ENCODE measurements at regions not wholly inside any gene's neighbourhood (a gene's known extent, or its start where the extent isn't known, plus 50 kb on each side); places are given as distances from the start of the nearest gene placed in this dataset.

DNA sequence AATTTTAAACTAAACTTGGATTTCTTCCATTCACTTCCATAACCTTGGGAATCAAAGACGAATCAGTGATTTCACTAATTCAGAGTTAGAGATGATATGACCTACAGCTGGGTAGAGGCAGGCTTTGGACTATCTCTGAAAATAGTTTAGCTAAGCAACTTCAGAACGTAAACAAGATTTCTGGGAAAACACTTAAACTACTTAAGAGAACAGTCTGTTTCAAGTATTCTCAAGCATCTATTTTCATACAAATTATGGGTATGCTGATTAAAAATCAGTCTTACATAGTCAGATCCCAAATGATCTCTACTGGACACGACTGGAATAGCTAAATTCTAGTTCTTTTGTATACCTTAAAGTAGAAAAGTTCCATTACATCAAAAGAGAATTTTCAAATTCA is 179.9 kb downstream of the PLCE1 start:
- H3K4me3 ChIP-seq (ENCODE audit: low read length), result no peak overlapping the region
- no peak for DNase-seq (ENCODE audit: low read depth, low spot score)

DNA sequence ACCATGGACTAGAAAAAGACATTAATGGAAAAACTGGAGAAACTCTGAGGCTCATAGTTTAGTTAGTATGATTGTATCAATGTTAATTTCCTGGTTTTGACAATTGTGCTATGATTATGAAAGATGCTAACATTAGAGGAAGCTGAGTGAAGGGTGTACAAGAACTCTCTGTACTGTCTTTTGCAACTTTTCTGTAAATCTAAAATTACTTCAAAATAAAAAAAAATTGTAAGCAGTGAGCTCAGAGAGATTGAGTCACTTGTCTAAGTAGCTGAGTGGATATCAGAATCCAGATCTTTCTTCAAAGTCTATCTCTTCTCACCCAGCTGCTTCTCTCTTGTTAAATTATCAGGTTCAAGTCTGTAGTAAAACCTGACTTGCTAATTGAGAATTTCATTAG is 181.1 kb downstream of the PLCE1 start:
- no peak for DNase-seq (ENCODE audit: low read depth, low spot score)
- no peak overlapping the region for H3K4me3 ChIP-seq (ENCODE audit: low read length)

DNA sequence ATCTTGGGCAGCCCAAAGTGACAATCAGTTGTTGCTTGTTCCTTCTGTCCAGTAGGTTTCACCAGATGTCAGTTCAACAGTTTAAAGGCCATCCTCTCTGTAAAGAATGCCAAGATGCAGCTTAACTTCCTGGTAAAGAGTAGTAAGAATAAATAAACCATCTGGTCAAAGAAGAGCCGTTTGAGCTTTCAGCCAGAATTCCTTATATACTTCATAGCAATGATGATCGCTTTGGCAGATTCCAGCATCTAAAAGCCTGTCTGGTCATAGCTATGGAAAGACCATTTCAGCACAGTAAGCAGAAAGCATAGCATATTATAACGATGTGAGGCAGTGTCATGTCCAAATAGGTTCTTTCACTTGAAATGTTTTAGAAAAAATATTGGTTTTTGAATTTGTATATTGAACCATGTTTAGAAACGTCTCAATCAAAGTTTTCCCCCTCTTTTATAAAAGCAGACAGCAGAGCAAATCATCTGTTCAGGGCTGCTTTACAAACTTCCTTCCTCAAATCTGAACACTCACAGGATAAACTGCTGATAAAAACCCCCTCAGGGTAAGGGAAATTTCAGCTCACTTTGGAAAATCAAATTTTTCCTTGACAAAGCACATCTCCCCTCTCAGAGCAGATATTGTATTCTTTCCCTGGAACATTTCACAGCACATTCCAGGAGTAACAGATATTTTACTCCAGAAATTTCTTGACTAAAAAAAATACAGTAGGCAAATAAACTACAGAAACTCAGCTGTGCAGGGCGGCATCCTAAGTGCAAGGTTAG is 184.1 kb downstream of the NOC3L start:
- DNase-seq (ENCODE audit: low read depth, low spot score), result no peak
- no peak overlapping the region for H3K4me3 ChIP-seq (ENCODE audit: low read length)

DNA sequence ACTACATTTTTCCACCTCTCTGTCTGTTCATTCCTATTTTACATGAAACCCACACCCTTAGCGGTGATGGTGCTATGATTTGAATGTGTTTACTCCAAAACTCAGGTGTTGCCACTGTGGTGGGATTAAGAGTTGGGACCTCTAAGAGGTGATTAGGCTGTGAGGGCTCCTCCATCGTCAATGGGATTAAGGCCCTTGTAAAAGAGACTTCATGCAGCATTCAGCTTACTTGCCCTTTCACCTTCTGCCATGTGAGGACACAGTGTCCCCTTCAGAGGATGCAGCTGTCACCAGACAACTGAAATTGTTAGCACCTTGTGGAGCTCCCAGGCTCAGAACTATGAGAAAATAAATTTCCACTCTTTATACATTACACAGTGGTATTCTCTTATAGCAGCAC is 182.2 kb downstream of the NOC3L start:
- DNase-seq (ENCODE audit: low read depth, low spot score), result no peak
- no peak overlapping the region for H3K4me3 ChIP-seq (ENCODE audit: low read length)

DNA sequence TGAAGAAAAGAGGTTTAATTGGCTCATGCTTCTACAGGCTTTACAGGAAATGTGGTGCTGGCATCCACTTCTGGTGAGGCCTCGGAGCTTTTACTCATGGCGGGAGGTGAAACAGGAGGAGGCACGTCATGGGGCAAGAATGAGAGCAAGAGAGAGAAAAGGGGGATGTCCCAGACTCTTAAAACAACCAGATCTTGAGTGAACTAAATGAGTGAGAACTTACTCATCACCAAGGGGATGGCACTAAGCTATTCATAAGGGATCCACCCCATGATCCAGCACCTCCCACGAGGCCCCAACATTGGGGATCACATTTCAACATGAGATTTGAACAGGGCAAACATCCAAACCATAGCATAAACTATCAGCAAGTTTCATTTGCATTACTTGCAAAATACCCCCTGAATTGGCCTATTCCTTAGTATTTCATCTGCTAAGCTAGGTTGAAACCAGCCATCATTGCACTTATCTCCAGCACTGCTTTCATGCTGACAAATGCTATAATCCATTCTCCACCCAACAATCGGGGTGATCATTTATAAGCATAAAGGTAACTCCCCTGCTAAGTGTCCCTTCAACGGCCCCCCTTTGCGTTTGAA is 179.0 kb downstream of the NOC3L start:
- H3K4me3 ChIP-seq (ENCODE audit: low read length), result no peak overlapping the region
- no peak for DNase-seq (ENCODE audit: low read depth, low spot score)

DNA sequence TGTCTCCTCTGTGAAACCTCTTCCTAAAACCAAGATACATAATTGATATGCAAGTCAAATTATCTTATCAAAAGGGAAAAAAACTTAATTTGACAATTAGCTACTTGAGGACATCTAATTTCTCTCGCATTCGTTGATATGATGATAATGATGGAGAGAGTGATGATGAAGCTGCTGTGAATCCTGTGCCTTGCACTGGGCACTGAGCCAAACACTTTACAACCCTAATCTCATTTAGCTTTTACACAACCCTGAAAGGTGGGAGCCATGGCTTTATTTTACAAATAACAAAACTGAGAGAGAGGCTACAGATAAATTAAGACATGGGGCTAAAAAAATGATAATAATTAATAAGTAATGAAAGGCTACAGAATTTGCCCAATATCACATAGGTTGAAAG is 176.0 kb downstream of the NOC3L start:
- H3K4me3 ChIP-seq (ENCODE audit: low read length), result no peak overlapping the region

DNA sequence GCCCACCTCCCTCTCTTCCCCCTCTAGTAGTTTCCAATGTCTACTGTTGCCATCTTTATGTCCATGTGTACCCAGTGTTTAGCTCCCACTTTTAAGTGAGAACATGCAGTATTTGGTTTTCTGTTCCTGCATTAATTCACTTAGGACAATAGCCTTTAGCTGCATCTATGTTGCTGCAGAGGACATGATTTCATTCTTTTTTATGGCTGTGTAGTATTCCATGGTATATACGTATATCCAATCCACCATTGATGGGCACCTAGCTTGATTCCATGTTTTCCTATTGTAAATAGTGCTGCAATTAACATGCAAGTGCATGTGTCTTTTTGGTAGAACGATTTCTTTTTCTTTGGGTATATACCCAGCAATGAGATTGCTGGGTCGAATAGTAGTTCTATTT is 170.4 kb downstream of the NOC3L start:
- H3K4me3 ChIP-seq (ENCODE audit: low read length), result no peak overlapping the region
- DNase-seq (ENCODE audit: low read depth, low spot score), result no peak

More for the DNA sequence above, 176.0 kb downstream of the NOC3L start:
- DNase-seq (ENCODE audit: low read depth, low spot score), result no peak

DNA sequence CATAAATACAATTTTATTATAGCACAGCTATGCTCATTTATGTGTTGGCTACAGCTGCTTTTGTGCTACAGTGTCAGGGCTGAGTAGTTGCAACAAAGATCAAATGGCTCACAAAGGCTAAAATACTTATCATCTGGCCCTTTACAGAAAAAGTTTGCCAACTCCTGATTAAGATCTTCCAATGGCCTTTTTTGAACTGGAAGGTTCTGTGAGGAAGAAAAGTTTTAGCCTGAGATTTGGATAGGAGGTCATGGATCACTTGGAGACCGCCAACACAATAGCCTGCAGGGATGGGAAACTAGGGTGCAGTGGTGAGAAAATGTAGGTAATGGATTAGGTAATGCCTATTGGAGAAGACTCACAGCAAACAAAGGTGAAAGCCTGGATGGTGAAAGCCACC is 169.8 kb downstream of the NOC3L start:
- no peak overlapping the region for H3K4me3 ChIP-seq (ENCODE audit: low read length)
- DNase-seq (ENCODE audit: low read depth, low spot score), result no peak

DNA sequence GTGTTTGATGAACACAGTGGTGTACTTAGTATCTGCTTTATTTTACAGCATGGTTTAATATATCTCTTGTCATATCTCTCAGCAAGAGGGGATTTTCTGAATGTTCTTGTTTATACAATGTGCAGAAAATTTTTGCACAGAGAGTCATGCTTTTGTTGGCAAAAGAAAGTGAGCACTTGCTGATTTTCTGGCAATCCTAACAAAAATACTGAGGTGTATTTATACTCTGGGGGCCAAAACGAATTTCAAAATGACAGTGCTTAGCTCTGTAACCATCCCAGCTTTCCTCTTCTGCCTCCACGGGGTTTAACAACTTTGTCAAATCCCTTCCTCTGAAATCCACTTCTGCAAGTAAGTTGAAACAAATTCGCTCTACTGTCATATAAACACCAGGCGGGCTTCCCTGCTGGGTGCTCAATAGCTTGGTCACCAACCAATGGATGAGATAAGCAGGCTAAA is 169.2 kb downstream of the NOC3L start:
- no peak overlapping the region for H3K4me3 ChIP-seq (ENCODE audit: low read length)
- no peak for DNase-seq (ENCODE audit: low read depth, low spot score)

DNA sequence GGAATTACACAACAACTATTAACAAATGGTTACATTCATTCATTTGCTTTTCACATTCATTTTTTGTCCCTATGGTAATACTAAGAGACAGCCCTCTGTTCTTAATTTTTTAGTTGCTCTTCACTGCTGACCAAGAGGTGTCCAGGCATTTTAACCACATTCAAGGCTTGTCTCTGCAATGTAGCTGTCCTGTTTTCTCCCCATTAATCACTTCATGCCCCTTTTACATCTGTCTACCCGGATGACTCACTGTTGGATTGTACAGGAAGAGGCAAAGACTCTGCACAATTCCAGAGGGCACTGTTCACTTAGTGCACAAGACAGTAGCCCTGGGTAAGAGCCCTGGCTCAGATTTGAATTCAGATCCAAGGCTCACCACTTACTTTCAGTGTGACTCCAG is 168.5 kb downstream of the NOC3L start:
- no peak for DNase-seq (ENCODE audit: low read depth, low spot score)
- H3K4me3 ChIP-seq (ENCODE audit: low read length), result no peak overlapping the region

DNA sequence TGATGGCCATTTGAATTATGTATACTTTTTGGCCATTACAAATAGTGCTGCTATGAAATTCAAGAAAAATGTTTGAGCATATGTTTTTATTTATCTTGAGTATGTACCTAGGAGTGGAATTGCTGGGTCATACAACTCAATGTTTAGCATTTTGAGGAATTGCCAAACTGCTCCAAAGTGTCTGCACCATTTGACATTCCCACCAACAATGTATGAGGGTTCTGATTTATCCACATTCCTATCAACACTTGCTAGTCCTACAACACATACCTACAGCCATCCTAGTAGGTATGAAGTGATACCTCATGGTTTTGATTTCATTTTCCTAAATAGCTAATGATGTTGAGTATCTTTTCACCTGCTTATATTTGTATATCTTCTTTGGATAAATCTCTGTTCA is 165.5 kb downstream of the NOC3L start:
- no peak for DNase-seq (ENCODE audit: low read depth, low spot score)

DNA sequence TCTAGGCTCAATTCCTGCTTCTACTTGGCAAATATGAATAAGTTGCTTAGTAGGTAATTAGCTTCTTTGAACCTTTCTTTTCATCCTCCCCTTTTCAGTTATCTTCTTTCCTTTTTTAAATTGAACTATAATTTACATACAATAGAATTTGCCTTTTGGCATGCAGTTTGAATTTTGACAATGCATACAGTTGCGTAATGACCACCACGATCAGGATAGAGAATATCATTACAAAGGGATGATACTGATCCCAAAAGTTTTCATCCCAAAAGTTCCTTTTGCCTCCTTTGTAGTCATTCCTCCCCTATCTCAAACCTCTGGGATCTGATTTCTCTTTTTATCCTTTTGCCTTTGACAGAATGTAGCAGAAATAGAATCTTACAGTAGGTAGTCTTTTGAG is 164.4 kb downstream of the NOC3L start:
- DNase-seq (ENCODE audit: low read depth, low spot score), result no peak
- no peak overlapping the region for H3K4me3 ChIP-seq (ENCODE audit: low read length)

More for the DNA sequence above, 165.5 kb downstream of the NOC3L start:
- no peak overlapping the region for H3K4me3 ChIP-seq (ENCODE audit: low read length)

DNA sequence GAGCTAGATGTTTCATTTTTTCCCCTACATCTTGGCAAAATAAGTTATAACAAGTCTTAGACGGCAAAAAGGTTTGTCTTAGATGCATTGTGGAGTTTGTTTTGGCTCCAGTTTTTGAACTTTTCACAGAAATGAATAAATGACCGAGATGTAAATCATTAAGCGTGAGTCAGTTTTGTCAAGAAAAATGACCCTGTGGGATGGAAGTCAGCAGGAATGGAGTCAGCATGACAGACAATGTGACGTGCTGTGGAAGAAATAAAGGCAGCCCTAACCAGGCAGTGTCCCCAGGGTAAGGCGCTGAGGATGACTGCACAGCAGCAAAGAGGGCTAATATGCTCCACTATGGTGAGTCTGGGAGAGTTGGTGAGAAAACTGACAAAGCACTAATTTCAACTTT is 163.2 kb downstream of the NOC3L start:
- no peak for DNase-seq (ENCODE audit: low read depth, low spot score)
- no peak overlapping the region for H3K4me3 ChIP-seq (ENCODE audit: low read length)

DNA sequence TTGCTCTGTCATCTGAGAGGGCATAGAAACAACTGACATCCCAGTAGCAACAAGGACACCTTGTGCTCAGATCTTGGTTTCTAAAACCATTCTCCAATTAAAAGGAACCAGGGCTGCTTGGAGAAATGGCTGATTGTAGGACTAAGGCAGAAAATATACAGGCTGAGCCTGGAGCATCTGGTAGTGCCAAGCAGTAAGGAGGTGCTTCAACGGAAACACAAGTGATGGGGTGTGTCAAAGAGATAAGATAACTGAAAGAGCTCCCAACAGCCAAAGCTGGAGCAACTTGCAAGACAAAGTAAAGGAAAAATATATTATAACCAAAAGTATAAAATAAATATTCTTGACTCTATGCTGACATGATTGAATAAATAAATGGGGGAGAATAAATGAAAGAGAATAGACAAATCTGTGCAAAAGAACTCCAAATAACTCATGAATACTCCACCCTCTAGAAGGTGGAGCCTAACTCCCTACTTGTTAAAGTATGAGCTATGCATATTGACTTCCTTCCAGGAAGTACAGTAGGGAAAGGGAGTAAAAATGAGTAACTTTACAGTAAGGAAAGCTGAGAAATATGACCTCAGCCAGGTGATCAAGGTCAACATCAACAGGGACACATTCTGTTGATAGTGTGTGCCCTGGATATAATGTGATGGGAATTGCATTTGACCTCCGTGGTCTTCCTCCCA is 162.4 kb downstream of the NOC3L start:
- no peak overlapping the region for H3K4me3 ChIP-seq (ENCODE audit: low read length)
- no peak for DNase-seq (ENCODE audit: low read depth, low spot score)

DNA sequence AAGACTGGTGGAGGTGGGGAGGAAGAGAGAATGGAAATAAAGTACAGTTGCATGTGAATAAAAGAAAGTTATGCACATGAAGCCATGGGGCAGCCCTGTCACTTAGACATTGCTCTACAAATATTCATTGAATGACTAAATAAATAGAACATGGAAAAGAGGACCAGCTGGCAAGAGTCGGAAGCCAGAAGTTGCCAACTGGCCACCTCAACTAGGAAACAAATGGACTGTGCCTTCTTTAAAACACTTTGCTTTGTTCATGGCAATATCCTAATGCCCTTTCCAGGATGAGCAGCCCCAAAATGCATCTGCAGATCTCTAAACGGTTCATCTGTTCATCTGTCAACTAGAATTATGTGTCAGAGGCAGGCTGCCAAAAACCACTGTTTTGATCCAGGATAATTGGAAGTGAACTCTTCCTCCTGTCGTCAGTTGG is 157.3 kb downstream of the NOC3L start:
- no peak for DNase-seq (ENCODE audit: low read depth, low spot score)
- no peak overlapping the region for H3K4me3 ChIP-seq (ENCODE audit: low read length)

DNA sequence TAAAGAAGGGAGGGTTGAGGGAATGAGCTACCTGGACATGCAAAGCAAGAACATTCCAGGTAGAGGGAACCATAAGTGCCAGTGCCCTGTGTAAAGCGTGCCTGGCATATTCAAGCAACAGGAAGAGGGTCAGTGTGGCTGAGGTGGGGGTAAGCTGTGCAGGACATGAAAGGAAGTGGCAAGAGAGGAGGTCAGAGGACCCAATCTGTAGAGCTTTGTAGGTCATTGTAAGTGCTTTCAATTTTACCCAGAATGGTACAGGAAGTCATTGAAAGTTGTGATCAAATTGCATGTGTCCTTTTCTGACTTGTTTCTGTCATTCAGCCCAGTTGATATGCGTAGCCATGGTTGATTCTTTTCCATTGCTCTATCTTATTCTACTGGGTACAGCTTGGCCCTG is 156.6 kb downstream of the NOC3L start:
- DNase-seq (ENCODE audit: low read depth, low spot score), result no peak
- H3K4me3 ChIP-seq (ENCODE audit: low read length), result no peak overlapping the region

DNA sequence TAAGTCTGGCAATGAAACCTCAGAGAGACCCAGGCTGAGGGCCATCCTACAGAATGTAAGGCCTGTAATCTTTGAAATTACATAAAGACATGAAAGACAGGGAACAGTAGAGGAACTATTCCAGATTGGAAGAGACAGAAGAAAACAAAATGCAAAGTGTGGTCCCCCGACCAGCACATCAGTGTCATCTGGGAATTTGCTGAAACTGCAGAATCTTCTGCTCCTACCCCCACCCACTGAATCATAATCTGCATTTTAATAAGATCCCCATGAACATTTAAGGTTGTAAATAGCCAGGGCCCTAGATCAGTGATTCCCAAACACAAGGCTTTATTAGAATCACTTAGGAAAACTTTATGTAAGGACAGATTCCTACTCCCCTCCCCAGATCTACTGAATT is 154.4 kb downstream of the NOC3L start:
- DNase-seq (ENCODE audit: low read depth, low spot score), result no peak
- no peak overlapping the region for H3K4me3 ChIP-seq (ENCODE audit: low read length)

DNA sequence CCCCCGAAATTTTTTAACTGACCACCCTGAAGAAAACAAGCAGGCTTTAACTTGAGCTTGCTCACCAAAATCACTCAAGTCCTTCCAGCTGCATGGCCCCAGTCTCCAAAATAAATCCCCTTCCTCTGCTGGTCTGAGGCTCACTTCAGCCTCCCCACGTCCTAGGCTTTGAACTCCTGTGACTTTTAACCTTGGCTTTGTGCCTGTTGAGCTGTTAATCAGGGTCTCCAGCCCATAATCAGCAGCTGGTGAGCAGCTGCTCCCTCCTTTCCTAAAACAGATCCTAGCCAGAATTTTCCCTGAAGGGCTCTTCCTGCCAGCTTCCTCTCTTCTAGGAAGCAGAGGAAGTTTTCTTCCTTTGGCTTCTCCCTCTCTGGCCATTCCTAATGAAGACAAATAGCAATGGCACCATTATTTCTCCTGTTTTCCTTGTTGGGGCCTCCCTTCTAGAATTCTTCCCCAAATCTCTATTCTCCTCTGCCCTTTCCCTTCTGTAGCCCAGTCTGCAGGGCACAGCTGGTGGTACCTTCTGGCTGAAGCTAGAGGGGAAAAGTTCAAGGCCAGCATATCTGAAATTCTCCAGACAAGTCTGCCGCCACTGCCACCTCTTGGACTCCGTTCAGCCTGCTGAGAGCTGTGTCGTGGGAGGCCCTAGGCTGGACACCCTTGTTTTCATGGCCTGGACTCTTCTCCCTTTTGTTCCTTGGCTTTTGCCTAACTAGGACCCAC is 152.1 kb downstream of the NOC3L start:
- H3K4me3 ChIP-seq (ENCODE audit: low read length), result no peak overlapping the region
- DNase-seq (ENCODE audit: low read depth, low spot score), result no peak

DNA sequence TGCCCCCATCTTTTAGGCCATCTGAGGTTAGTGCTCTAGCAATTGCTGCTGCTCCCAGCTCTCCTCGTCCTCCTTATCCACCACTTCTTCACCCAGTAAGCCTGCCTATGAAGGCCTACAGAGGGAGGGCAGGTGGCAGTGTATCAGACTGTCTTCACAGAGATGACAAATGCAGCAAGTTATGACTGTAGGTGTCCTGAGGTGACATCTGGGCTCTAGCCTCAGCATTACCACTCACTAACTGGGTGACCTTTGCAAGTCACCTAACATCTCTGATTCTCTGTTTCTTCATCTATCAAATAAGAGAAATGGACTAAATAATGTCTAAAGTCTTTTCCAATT is 151.6 kb downstream of the NOC3L start:
- no peak overlapping the region for H3K4me3 ChIP-seq (ENCODE audit: low read length)
- no peak for DNase-seq (ENCODE audit: low read depth, low spot score)

DNA sequence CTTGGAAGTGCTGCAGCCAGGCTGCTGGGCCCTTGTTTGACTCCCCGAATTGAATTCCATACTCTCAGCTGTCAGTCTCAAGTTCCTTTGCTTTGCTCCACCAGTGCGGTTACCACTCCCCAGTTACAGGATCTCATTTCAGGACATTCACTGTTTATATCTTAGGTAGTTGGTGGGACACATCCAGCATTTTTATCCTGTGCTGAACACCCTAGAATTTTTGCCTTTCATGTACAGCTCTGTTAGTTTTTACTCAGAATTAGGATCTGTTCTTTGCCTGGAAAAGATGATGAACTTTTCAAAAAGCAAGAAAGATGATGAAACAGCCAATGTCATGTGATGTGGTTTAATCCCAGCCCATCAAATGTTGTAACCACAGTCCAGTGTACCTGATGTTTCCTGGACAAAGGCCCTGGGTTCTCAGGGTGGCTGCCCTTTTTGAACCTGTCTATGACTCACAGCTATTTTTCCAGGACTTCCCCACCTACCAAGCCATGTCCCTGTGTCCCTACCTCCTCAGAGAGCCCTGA is 149.7 kb downstream of the NOC3L start:
- DNase-seq (ENCODE audit: low read depth, low spot score), result no peak
- H3K4me3 ChIP-seq (ENCODE audit: low read length), result no peak overlapping the region
